Activated T-cell treated with anti-CD3 and anti-CD28 coated beads, Interleukin-2, amount 50 U/mL, for 24 hours (primary cell): ENCODE measurements at regions not wholly inside any gene's neighbourhood (a gene's known extent, or its start where the extent isn't known, plus 50 kb on each side); places are given as distances from the start of the nearest gene placed in this dataset.

Source experiments
- DNase-seq: peaks from one replicate; pipeline ENCODE4 v3.0.0-alpha.2; 2020
- H3K27ac Mint-ChIP-seq: 2 replicates; pipeline ENCODE4 v1.8.0; 2020; ENCODE audit warnings: mild to moderate bottlenecking, mixed read lengths
- H3K27me3 Mint-ChIP-seq: 2 replicates; pipeline ENCODE4 v1.8.0; 2020; ENCODE audit warnings: mixed read lengths
- H3K36me3 Mint-ChIP-seq: 2 replicates; pipeline ENCODE4 v1.8.0; 2020; ENCODE audit warnings: low read depth, mixed read lengths
- H3K4me1 Mint-ChIP-seq: 2 replicates; pipeline ENCODE4 v1.8.0; 2020; ENCODE audit warnings: low read depth, mixed read lengths
- H3K4me3 Mint-ChIP-seq: 2 replicates; pipeline ENCODE4 v1.8.0; 2020; ENCODE audit warnings: mild to moderate bottlenecking, moderate library complexity, mixed read lengths
- H3K9me3 Mint-ChIP-seq: 2 replicates; pipeline ENCODE4 v1.8.0; 2020; ENCODE audit warnings: mixed read lengths

GRCh38 chr5:114185274-114185673, 176.6 kb upstream of the KCNN2 start:
- Mint-ChIP-seq H3K27me3 (no peaks in the 10 kb centered on the region), H3K4me3 (no peak overlapping the region)
- no peak for DNase-seq

DNA sequence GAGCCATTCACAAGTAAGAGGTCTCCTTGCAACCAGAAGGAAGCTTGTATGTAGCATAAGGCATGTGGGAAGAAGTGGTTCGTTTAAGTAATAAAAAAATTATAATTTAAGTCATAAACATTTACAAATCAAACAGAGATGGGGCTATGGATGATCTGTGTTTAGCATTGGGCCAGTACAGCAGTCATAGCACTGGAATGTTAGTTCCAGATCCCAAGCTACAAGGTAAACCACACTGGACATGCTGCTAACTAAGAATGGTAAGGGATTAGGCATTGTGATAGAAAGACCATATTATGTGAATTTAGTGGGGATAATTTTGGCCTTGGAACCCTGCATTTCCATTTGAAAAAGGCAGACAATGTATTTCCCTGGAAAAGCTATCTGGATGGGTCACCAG, 170.4 kb upstream of the KCNN2 start:
- no peaks in the 10 kb centered on the region for H3K27me3 Mint-ChIP-seq
- H3K36me3 Mint-ChIP-seq: no peaks in the 10 kb centered on the region
- H3K9me3 Mint-ChIP-seq: peaks cover 6% of the 10 kb centered on the region
- H3K27ac Mint-ChIP-seq: no peak overlapping the region
- DNase-seq: no peak
- H3K4me3 Mint-ChIP-seq: no peak overlapping the region
- H3K4me1 Mint-ChIP-seq: no peaks in the 10 kb centered on the region

More at GRCh38 chr5:114185274-114185673, 176.6 kb upstream of the KCNN2 start:
- no peaks in the 10 kb centered on the region for H3K36me3 Mint-ChIP-seq
- no peaks in the 10 kb centered on the region for H3K4me1 Mint-ChIP-seq
- no peak overlapping the region for H3K27ac Mint-ChIP-seq
- H3K9me3 Mint-ChIP-seq: peaks cover 5% of the 10 kb centered on the region

DNA sequence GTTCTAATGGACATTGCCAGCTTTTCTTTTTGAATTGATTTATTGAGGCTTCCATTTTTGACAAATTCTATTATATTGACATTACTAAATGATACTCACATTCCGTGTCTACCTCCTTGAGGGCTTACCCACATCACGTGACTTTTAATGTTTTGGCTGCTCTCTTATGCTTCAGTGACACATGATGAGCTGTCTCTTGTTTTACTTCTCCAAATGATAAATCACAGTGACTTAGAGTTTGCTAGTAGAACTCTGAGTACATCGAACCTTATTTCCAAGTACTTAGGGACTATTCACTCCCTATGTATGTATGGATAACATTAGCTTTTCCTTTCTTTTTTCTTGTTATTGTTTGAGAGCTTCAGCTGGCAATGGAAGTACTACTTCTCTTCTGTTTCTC, 169.8 kb upstream of the KCNN2 start:
- H3K27ac Mint-ChIP-seq: no peak overlapping the region
- H3K4me3 Mint-ChIP-seq: no peak overlapping the region
- H3K4me1 Mint-ChIP-seq: no peaks in the 10 kb centered on the region

GRCh38 chr5:114201332-114201731, 160.5 kb upstream of the KCNN2 start:
- H3K27ac Mint-ChIP-seq: no peak overlapping the region
- no peaks in the 10 kb centered on the region for H3K4me1 Mint-ChIP-seq
- no peak for DNase-seq
- no peaks in the 10 kb centered on the region for H3K27me3 Mint-ChIP-seq
- H3K4me3 Mint-ChIP-seq: no peak overlapping the region
- peaks cover 10% of the 10 kb centered on the region for H3K9me3 Mint-ChIP-seq
- H3K36me3 Mint-ChIP-seq: no peaks in the 10 kb centered on the region

More for the DNA sequence above, 169.8 kb upstream of the KCNN2 start:
- no peak for DNase-seq
- Mint-ChIP-seq H3K9me3 (peaks cover 6% of the 10 kb centered on the region), H3K27me3 (no peaks in the 10 kb centered on the region), H3K36me3 (no peaks in the 10 kb centered on the region)

DNA sequence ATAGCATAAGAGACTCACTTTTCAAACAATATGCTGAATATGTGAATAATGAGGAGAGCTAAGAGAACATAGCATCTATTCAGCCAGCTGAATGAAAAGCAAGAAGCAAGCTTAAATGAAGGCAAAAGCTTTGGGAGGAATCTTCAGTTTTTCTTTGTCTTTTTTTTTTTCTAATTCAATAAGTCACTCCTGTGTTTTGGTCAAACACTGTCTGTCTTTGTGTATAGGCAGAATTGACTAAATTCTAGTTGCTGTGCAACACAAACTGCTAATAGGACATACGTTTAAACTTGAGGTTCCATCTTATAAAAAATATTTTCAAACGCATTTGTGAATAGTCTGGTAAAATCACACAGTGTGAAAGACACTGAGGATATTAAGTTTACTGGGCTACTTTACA, 156.9 kb upstream of the KCNN2 start:
- no peak for DNase-seq
- Mint-ChIP-seq H3K36me3 (no peaks in the 10 kb centered on the region), H3K27me3 (no peaks in the 10 kb centered on the region), H3K4me3 (no peak overlapping the region), H3K9me3 (peaks cover 8% of the 10 kb centered on the region), H3K4me1 (no peaks in the 10 kb centered on the region), H3K27ac (no peak overlapping the region)

- H3K9me3 Mint-ChIP-seq: peaks cover 5% of the 10 kb centered on the region
- no peak overlapping the region for H3K27ac Mint-ChIP-seq
- H3K4me3 Mint-ChIP-seq: no peak overlapping the region
- DNase-seq: no peak
- no peaks in the 10 kb centered on the region for H3K36me3 Mint-ChIP-seq
- H3K27me3 Mint-ChIP-seq: no peaks in the 10 kb centered on the region
- no peaks in the 10 kb centered on the region for H3K4me1 Mint-ChIP-seq
These were observed 155.2 kb upstream of the KCNN2 start for GRCh38 chr5:114206640-114207039.

- Mint-ChIP-seq H3K9me3 (peaks cover 7% of the 10 kb centered on the region), H3K4me1 (no peaks in the 10 kb centered on the region), H3K36me3 (no peaks in the 10 kb centered on the region), H3K4me3 (no peak overlapping the region), H3K27ac (no peak overlapping the region), H3K27me3 (no peaks in the 10 kb centered on the region)
- DNase-seq: no peak
These were observed 154.3 kb upstream of the KCNN2 start for GRCh38 chr5:114207615-114208014.

DNA sequence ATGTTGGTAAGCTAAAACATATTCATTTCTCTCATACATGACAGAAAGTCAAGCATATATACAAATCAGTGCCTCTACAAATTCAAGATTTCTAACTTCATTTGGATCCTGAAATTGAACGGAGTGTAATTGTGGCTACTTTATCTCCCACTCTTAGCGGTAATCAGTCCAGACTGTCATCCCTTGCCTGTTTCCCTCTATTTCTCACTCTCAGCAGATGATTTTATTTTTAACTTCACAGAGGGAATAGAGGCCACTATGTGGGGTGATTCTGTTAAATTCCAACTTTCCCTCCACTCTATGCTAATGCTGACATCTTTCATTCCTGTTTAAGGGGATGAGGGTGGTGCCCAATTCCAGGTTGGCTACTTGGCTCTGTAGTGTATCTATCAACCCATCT, 153.8 kb upstream of the KCNN2 start:
- no peaks in the 10 kb centered on the region for H3K27me3 Mint-ChIP-seq
- peaks cover 7% of the 10 kb centered on the region for H3K9me3 Mint-ChIP-seq
- DNase-seq: no peak
- no peaks in the 10 kb centered on the region for H3K4me1 Mint-ChIP-seq
- H3K27ac Mint-ChIP-seq: no peak overlapping the region
- no peak overlapping the region for H3K4me3 Mint-ChIP-seq
- H3K36me3 Mint-ChIP-seq: no peaks in the 10 kb centered on the region

- DNase-seq: no peak
- no peak overlapping the region for H3K27ac Mint-ChIP-seq
- no peak overlapping the region for H3K4me3 Mint-ChIP-seq
- H3K4me1 Mint-ChIP-seq: no peaks in the 10 kb centered on the region
- peaks cover 4% of the 10 kb centered on the region for H3K9me3 Mint-ChIP-seq
- no peaks in the 10 kb centered on the region for H3K27me3 Mint-ChIP-seq
- no peaks in the 10 kb centered on the region for H3K36me3 Mint-ChIP-seq
These were observed 153.3 kb upstream of the KCNN2 start for GRCh38 chr5:114208588-114208987.

- H3K27ac Mint-ChIP-seq: no peak overlapping the region
- H3K27me3 Mint-ChIP-seq: no peaks in the 10 kb centered on the region
- no peak for DNase-seq
- peaks cover 8% of the 10 kb centered on the region for H3K9me3 Mint-ChIP-seq
- H3K4me1 Mint-ChIP-seq: no peaks in the 10 kb centered on the region
- no peaks in the 10 kb centered on the region for H3K36me3 Mint-ChIP-seq
- H3K4me3 Mint-ChIP-seq: no peak overlapping the region
These were observed 151.2 kb upstream of the KCNN2 start for GRCh38 chr5:114210662-114211061.

DNA sequence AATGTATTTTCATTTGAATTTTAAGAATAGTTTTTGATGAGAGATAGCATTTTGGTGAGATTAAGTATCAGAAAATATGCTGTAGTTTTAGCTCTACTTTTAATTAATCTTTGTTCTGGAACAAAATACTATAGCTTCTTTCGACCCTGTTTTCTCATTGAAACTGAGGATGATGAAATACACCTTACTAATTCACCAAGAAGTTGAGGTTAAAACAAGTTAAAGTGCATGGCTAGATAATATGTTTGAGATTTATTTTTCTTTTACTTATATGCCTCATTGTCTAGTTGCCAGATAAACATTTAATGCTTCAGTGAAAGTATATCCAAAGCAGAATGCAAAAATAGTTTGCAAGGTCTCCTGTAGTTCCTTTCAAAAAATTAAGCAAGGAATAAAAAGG, 140.1 kb upstream of the KCNN2 start:
- H3K27ac Mint-ChIP-seq: no peak overlapping the region
- H3K36me3 Mint-ChIP-seq: no peaks in the 10 kb centered on the region
- H3K4me3 Mint-ChIP-seq: no peak overlapping the region
- no peaks in the 10 kb centered on the region for H3K27me3 Mint-ChIP-seq
- DNase-seq: no peak
- no peaks in the 10 kb centered on the region for H3K4me1 Mint-ChIP-seq
- H3K9me3 Mint-ChIP-seq: peaks cover 9% of the 10 kb centered on the region

GRCh38 chr5:114223866-114224265, 138.0 kb upstream of the KCNN2 start:
- Mint-ChIP-seq H3K27me3 (no peaks in the 10 kb centered on the region), H3K27ac (no peak overlapping the region), H3K9me3 (peaks cover 3% of the 10 kb centered on the region), H3K4me1 (no peaks in the 10 kb centered on the region), H3K36me3 (no peaks in the 10 kb centered on the region), H3K4me3 (no peak overlapping the region)
- DNase-seq: no peak

DNA sequence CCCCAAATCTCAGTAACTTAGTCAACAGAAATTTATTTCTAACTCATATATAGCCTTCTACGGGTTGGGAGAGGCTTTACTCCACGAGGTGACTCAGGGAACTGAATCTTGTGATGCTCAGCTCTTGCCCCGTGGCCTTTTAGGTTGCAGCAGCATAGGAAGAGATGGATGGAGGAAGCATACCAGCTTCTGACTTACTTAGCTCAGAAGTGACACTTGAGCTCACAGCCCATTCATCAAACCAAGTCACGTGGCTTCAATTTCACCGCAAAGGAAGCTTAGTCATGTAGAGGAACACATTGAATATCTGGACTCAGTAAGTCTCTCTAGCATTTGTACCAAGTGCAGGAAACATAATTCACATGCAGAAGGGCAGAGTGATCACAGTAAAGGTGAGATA, 124.1 kb upstream of the KCNN2 start:
- Mint-ChIP-seq H3K4me1 (no peaks in the 10 kb centered on the region), H3K36me3 (no peaks in the 10 kb centered on the region), H3K9me3 (peaks cover 2% of the 10 kb centered on the region), H3K27me3 (no peaks in the 10 kb centered on the region), H3K27ac (no peak overlapping the region), H3K4me3 (no peak overlapping the region)
- DNase-seq: no peak

GRCh38 chr5:114238771-114239313, 123.0 kb upstream of the KCNN2 start:
- H3K27me3 Mint-ChIP-seq: no peaks in the 10 kb centered on the region
- no peak overlapping the region for H3K4me3 Mint-ChIP-seq
- H3K4me1 Mint-ChIP-seq: no peaks in the 10 kb centered on the region

GRCh38 chr5:114243281-114243971, 118.4 kb upstream of the KCNN2 start:
- Mint-ChIP-seq H3K4me3 (no peak overlapping the region), H3K27ac (no peak overlapping the region), H3K9me3 (no peaks in the 10 kb centered on the region), H3K27me3 (no peaks in the 10 kb centered on the region), H3K4me1 (no peaks in the 10 kb centered on the region), H3K36me3 (no peaks in the 10 kb centered on the region)
- no peak for DNase-seq

More at GRCh38 chr5:114238771-114239313, 123.0 kb upstream of the KCNN2 start:
- no peak overlapping the region for H3K27ac Mint-ChIP-seq
- DNase-seq: no peak
- H3K36me3 Mint-ChIP-seq: no peaks in the 10 kb centered on the region
- peaks cover 2% of the 10 kb centered on the region for H3K9me3 Mint-ChIP-seq

DNA sequence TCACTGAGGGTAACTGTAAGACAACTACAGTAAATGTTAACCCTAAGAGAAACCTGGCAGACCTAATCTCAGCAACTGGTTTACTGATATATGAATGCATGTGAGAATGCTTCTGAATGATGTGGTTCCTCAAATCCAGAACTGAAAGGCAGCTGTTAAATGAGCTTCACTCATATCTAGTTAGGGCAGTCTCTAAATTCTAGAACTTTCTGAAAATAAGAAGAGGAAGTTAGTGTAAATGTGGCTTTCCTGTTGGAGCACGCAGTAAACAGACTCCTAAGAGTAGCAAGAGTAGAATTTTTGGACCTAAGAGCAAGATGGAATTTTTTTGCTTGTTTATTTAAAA, 117.9 kb upstream of the KCNN2 start:
- no peaks in the 10 kb centered on the region for H3K27me3 Mint-ChIP-seq
- no peaks in the 10 kb centered on the region for H3K9me3 Mint-ChIP-seq
- no peak overlapping the region for H3K4me3 Mint-ChIP-seq
- H3K36me3 Mint-ChIP-seq: no peaks in the 10 kb centered on the region
- no peak overlapping the region for H3K27ac Mint-ChIP-seq
- DNase-seq: no peak
- no peaks in the 10 kb centered on the region for H3K4me1 Mint-ChIP-seq
